ENCODE measurements at regions not wholly inside any gene's neighbourhood (a gene's known extent, or its start where the extent isn't known, plus 50 kb on each side); places are given as distances from the start of the nearest gene placed in this dataset.

- TF ChIP-seq CTCF (IDR thresholded peaks at IDR 0.05; ENCODE audit: low read depth, low read length) (no peak), POLR2A (IDR thresholded peaks at IDR 0.05; ENCODE audit: extremely low read depth, insufficient read length) (no peak), MYC (IDR thresholded peaks at IDR 0.05; ENCODE audit: low read depth, low read length) (no peak), MAX (IDR thresholded peaks at IDR 0.05; ENCODE audit: low read depth, low read length) (no peak)
Observed at GRCh38 chr17:52505601-52506000, 347.1 kb upstream of the CA10 start.

GRCh38 chr17:52504081-52504480, 345.6 kb upstream of the CA10 start:
- no peak for TF ChIP-seq CTCF (IDR thresholded peaks at IDR 0.05; ENCODE audit: low read depth, low read length)
- no peak for TF ChIP-seq MYC (IDR thresholded peaks at IDR 0.05; ENCODE audit: low read depth, low read length)
- TF ChIP-seq MAX (IDR thresholded peaks at IDR 0.05; ENCODE audit: low read depth, low read length), result no peak
- no peak for TF ChIP-seq POLR2A (IDR thresholded peaks at IDR 0.05; ENCODE audit: extremely low read depth, insufficient read length)
- DNase-seq (ENCODE audit: low read depth), result no peak
- H3K4me3 ChIP-seq (ENCODE audit: low read depth, low read length), result no peak overlapping the region

More at GRCh38 chr17:52505601-52506000, 347.1 kb upstream of the CA10 start:
- no peak for DNase-seq (ENCODE audit: low read depth)
- H3K4me3 ChIP-seq (ENCODE audit: low read depth, low read length), result no peak overlapping the region

GRCh38 chr17:52495646-52496045, 337.1 kb upstream of the CA10 start:
- TF ChIP-seq MAX (IDR thresholded peaks at IDR 0.05; ENCODE audit: low read depth, low read length), result no peak
- TF ChIP-seq POLR2A (IDR thresholded peaks at IDR 0.05; ENCODE audit: extremely low read depth, insufficient read length), result no peak
- no peak for TF ChIP-seq CTCF (IDR thresholded peaks at IDR 0.05; ENCODE audit: low read depth, low read length)
- no peak for TF ChIP-seq MYC (IDR thresholded peaks at IDR 0.05; ENCODE audit: low read depth, low read length)
- H3K4me3 ChIP-seq (ENCODE audit: low read depth, low read length), result no peak overlapping the region
- no peak for DNase-seq (ENCODE audit: low read depth)

GRCh38 chr17:52482271-52482670, 323.8 kb upstream of the CA10 start:
- TF ChIP-seq MAX (IDR thresholded peaks at IDR 0.05; ENCODE audit: low read depth, low read length), result no peak
- no peak for TF ChIP-seq POLR2A (IDR thresholded peaks at IDR 0.05; ENCODE audit: extremely low read depth, insufficient read length)
- TF ChIP-seq MYC (IDR thresholded peaks at IDR 0.05; ENCODE audit: low read depth, low read length), result no peak
- TF ChIP-seq CTCF (IDR thresholded peaks at IDR 0.05; ENCODE audit: low read depth, low read length), result no peak
- H3K4me3 ChIP-seq (ENCODE audit: low read depth, low read length), result no peak overlapping the region
- no peak for DNase-seq (ENCODE audit: low read depth)

GRCh38 chr17:52477824-52478699, 319.5 kb upstream of the CA10 start:
- no peak for DNase-seq (ENCODE audit: low read depth)
- no peak overlapping the region for H3K4me3 ChIP-seq (ENCODE audit: low read depth, low read length)
- TF ChIP-seq POLR2A (IDR thresholded peaks at IDR 0.05; ENCODE audit: extremely low read depth, insufficient read length) (no peak), MYC (IDR thresholded peaks at IDR 0.05; ENCODE audit: low read depth, low read length) (no peak), MAX (IDR thresholded peaks at IDR 0.05; ENCODE audit: low read depth, low read length) (no peak), CTCF (IDR thresholded peaks at IDR 0.05; ENCODE audit: low read depth, low read length) (no peak)
